ENCODE measurements at regions not wholly inside any gene's neighbourhood (a gene's known extent, or its start where the extent isn't known, plus 50 kb on each side); places are given as distances from the start of the nearest gene placed in this dataset.
A peak's percentile ranks its signal among the peaks of the same experiment; 100 is the strongest.

DNA sequence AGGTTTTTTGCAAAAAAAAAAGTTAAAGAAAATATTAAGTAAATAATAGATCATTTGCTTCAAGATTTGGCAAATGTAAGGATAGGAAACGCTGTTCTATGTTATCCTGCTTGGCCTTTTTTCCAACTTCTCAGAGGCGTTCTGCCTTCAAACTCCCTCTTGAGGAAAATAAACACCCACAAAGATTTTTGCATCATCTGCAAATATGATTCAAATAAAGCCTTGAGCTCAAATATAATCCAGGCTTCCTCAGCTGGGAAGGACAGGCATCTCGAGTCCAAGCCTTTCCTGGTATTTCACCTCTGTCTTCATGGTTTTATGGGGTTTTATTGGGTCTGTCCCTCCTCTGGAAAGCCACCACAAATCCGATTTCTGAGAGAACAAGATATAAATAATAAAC, 67.7 kb upstream of the PTPN1 start:
- H2AFZ ChIP-seq, result no peak overlapping the region
- no peaks in the 10 kb centered on the region for H3K36me3 ChIP-seq (ENCODE audit: control insufficient read depth, insufficient read depth, low read length)
- no peak overlapping the region for H3K4me3 ChIP-seq (ENCODE audit: low read depth, low read length)
- H3K79me2 ChIP-seq, result no peaks in the 10 kb centered on the region
- TF ChIP-seq, protein P1, sequence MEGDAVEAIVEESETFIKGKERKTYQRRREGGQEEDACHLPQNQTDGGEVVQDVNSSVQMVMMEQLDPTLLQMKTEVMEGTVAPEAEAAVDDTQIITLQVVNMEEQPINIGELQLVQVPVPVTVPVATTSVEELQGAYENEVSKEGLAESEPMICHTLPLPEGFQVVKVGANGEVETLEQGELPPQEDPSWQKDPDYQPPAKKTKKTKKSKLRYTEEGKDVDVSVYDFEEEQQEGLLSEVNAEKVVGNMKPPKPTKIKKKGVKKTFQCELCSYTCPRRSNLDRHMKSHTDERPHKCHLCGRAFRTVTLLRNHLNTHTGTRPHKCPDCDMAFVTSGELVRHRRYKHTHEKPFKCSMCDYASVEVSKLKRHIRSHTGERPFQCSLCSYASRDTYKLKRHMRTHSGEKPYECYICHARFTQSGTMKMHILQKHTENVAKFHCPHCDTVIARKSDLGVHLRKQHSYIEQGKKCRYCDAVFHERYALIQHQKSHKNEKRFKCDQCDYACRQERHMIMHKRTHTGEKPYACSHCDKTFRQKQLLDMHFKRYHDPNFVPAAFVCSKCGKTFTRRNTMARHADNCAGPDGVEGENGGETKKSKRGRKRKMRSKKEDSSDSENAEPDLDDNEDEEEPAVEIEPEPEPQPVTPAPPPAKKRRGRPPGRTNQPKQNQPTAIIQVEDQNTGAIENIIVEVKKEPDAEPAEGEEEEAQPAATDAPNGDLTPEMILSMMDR (IDR thresholded peaks at IDR 0.05), result no peak
- H3K4me2 ChIP-seq (ENCODE audit: low read length), result no peak overlapping the region
- no peaks in the 10 kb centered on the region for H3K4me1 ChIP-seq
- H3K9ac ChIP-seq, result no peak overlapping the region
- H3K27ac ChIP-seq, result no peak overlapping the region
- H3K27me3 ChIP-seq (ENCODE audit: control insufficient read depth, insufficient read depth, low read length), result no peaks in the 10 kb centered on the region
- no peaks in the 10 kb centered on the region for H3K9me3 ChIP-seq (ENCODE audit: control insufficient read depth, low read length)

DNA sequence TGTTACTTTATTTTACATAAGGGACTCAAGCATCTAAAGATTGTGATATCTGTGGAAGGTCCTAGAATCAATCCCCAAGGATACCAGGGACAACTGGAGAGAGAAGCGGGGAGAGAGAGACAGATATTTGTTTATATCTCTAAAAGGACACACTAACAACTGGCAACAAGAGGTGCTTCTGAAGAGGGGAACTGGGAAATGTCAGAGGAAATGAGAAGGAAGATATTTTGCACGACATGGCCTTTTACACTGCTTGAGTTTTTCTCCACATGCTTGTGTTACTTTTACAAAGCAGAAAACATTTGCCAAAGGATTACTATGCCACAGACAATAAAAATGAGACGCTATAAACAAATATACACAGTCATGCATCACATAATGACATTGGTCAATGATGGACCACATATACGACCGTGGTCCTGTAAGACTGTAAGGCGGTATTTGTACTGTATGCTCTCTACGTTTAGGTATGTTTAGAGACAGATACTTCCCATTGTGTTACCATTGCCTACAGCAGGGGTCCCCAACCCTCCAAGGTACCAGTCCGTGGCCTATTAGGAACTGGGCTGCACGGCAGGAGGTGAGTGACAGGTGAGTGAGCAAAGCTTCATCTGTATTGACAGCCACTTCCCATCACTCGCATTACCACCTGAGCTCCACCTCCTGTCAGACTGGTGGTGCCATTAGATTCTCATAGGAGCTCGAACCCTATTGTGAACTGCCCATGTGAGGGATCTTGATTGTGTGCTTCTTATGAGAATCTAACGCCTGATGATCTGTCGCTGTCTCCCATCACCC, 64.6 kb upstream of the PTPN1 start:
- TF ChIP-seq, protein P1 (IDR thresholded peaks at IDR 0.05), result no peak
- no peak overlapping the region for H3K27ac ChIP-seq

DNA sequence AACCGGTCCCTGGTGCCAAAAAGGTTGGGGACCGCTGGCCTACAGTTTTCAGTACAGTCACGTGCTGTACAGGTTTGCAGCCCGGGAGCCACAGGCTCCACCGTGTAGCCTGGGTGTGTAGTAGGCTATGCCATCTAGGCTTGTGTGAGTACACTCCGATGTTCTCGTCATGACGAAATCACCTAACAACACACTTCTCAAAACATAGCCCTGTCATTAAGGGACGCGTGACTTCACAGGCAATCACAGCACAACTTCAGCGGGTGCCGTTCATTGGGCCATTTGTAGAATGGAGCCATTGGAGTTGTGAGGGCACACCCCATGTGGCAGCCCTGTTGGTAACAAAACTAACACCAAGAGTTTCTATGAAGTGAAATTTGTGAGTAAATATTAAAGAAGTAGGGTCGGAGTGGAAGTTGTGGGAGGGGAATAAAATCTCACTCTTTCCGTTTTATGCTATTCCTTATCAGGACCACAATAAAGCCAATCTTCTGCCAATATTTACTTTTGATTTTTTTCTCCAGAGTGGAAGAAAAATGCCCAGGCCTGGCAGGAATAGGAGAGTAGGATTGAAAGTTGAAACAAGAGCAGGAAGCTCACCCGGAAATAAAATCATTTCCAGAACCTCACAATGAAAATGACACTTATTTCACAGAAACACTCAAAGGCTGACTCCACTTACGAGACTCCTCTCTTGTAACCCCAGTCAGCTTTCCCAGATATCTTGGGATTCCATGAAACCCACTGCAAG, 63.7 kb upstream of the PTPN1 start:
- Histone ChIP-seq H3K4me1 (peaks cover 5% of the 10 kb centered on the region), H3K27ac (peak overlapping the region; percentile 25), H3K4me3 (ENCODE audit: low read depth, low read length) (no peak overlapping the region), H2AFZ (no peak overlapping the region), H3K4me2 (ENCODE audit: low read length) (no peak overlapping the region), H3K36me3 (ENCODE audit: control insufficient read depth, insufficient read depth, low read length) (no peaks in the 10 kb centered on the region), H3K9me3 (ENCODE audit: control insufficient read depth, low read length) (no peaks in the 10 kb centered on the region), H3K27me3 (ENCODE audit: control insufficient read depth, insufficient read depth, low read length) (no peaks in the 10 kb centered on the region), H3K79me2 (no peaks in the 10 kb centered on the region), H3K9ac (no peak overlapping the region)
- TF ChIP-seq, protein P1 (IDR thresholded peaks at IDR 0.05), result no peak

More for the DNA sequence above, 64.6 kb upstream of the PTPN1 start:
- no peak overlapping the region for H2AFZ ChIP-seq
- H3K9ac ChIP-seq, result no peak overlapping the region
- H3K9me3 ChIP-seq (ENCODE audit: control insufficient read depth, low read length), result no peaks in the 10 kb centered on the region
- H3K36me3 ChIP-seq (ENCODE audit: control insufficient read depth, insufficient read depth, low read length), result no peaks in the 10 kb centered on the region
- no peak overlapping the region for H3K4me2 ChIP-seq (ENCODE audit: low read length)
- no peaks in the 10 kb centered on the region for H3K79me2 ChIP-seq
- H3K4me3 ChIP-seq (ENCODE audit: low read depth, low read length), result no peak overlapping the region
- no peaks in the 10 kb centered on the region for H3K27me3 ChIP-seq (ENCODE audit: control insufficient read depth, insufficient read depth, low read length)
- H3K4me1 ChIP-seq, result no peaks in the 10 kb centered on the region

DNA sequence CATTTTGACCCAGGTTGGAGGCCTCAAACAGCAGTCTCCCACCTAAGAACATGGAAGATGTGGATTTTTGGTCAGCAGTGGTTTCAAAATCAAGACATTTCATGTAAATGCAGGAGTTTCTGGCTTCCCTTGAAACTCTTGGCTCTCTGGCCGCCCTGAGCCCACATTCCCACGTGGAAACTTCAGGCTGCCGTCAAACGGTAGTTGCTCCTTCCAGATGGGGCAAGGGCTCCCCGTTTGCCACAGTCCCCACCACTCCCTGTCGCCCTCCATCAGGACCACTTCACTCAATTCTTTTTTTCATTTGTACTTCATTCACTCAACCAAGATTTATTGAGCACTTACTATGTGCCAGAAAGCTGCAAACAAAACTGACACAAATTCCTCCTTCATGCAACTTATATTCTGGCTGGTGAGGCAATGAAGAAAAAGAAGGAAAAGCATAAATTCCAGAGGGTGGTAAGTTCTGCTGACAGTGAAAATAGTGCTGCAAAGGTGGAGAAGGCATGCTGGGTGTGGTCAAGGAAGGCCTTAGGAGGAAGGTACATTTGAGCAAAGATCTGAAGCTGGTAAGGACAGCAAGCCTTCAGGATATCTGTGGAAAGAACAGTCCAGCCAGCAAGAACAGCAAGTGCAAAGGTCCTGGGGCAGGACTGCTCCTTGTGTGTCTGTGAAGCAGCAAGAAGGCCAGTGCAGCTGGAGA, 62.9 kb upstream of the PTPN1 start:
- Histone ChIP-seq H3K27me3 (ENCODE audit: control insufficient read depth, insufficient read depth, low read length) (no peaks in the 10 kb centered on the region), H3K9ac (no peak overlapping the region), H3K36me3 (ENCODE audit: control insufficient read depth, insufficient read depth, low read length) (no peaks in the 10 kb centered on the region), H3K4me2 (ENCODE audit: low read length) (no peak overlapping the region), H3K4me3 (ENCODE audit: low read depth, low read length) (no peak overlapping the region), H3K27ac (peak overlapping the region; percentile 25), H3K4me1 (peaks cover 5% of the 10 kb centered on the region), H3K79me2 (no peaks in the 10 kb centered on the region), H3K9me3 (ENCODE audit: control insufficient read depth, low read length) (no peaks in the 10 kb centered on the region), H2AFZ (no peak overlapping the region)
- TF ChIP-seq, protein P1 (IDR thresholded peaks at IDR 0.05), result no peak

Measured in parathyroid adenoma (tissue), 2 donors.